ENCODE measurements at regions not wholly inside any gene's neighbourhood (a gene's known extent, or its start where the extent isn't known, plus 50 kb on each side); places are given as distances from the start of the nearest gene placed in this dataset.

- Mint-ChIP-seq H3K36me3 (no peaks in the 10 kb centered on the region), H3K4me3 (no peak overlapping the region), H3K27me3 (ENCODE audit: low read depth in 3 of 3) (peaks cover 11 to 25% (median 19%) of the 10 kb centered on the region in 3 donors), H3K4me1 (peaks cover 8% of the 10 kb centered on the region), H3K9me3 (peaks cover 3 to 16% (median 7%) of the 10 kb centered on the region in 7 donors), H3K27ac (no peak overlapping the region)
- Histone ChIP-seq H3K27me3 (ENCODE audit: control insufficient read depth in 2 of 2, insufficient read depth in 2 of 2, low read length in 2 of 2) (peaks cover 3 to 6% of the 10 kb centered on the region in 2 donors), H3K9ac (ENCODE audit: insufficient read depth, low read length, poor library complexity, severe bottlenecking) (no peak overlapping the region), H3K4me3 (replicated peaks in 1 of 3; ENCODE audit: low read depth in 2 of 3, low read length in 3 of 3) (no peak overlapping the region), H2AFZ (ENCODE audit: insufficient read depth, low read depth, low read length, poor library complexity, severe bottlenecking) (no peak overlapping the region), H3K4me1 (ENCODE audit: control insufficient read depth in 1 of 2, insufficient read depth in 2 of 2, low read length in 2 of 2) (peaks cover 4 to 8% of the 10 kb centered on the region in 2 donors), H3K9me3 (replicated peaks in 1 of 2; ENCODE audit: control insufficient read depth in 1 of 2, insufficient read depth in 1 of 2, low read length in 2 of 2) (no peaks in the 10 kb centered on the region), H3K4me2 (replicated peaks; ENCODE audit: extremely low read depth, low read length, poor library complexity, severe bottlenecking) (no peak overlapping the region), H3K36me3 (replicated peaks in 1 of 2; ENCODE audit: control insufficient read depth in 1 of 2, insufficient read depth in 2 of 2, low read length in 2 of 2) (no peaks in the 10 kb centered on the region), H3K79me2 (ENCODE audit: insufficient read depth, low read length) (no peaks in the 10 kb centered on the region), H3K27ac (ENCODE audit: low read depth in 1 of 2, low read length in 2 of 2) (no peak overlapping the region), H4K20me1 (ENCODE audit: insufficient read depth, low read length) (no peaks in the 10 kb centered on the region)
- TF ChIP-seq CTCF (IDR thresholded peaks at IDR 0.05) = no peak
- intact Hi-C loops (cut with micrococcal nuclease) = loop anchor here in 1 of 2 donors (10.0 kb wide), 1 partner anchor 1186 kb away; no protein-coding TSS in a partner anchor
- DNase-seq = no peak
- WGBS (ENCODE audit: insufficient coverage) = no CpG with 5 or more reads among the region's 1 CpG
Observed at GRCh38 chr10:30680908-30681307, 51.4 kb upstream of the LYZL2 start.

All from CD14-positive monocyte (primary cell).